Adipocyte (in vitro differentiated cells): ENCODE measurements at regions not wholly inside any gene's neighbourhood (a gene's known extent, or its start where the extent isn't known, plus 50 kb on each side); places are given as distances from the start of the nearest gene placed in this dataset.
"Not testable (repeated sequence)": the region's sequence is repeated elsewhere in the genome, so short reads cannot be mapped to it uniquely, and the experiment has no call there.

Source experiments
- DNase-seq: peaks from one replicate; pipeline ENCODE4 v3.0.0-alpha.2; 2015; ENCODE audit warnings: low read depth
- H3K27me3 ChIP-seq: replicated peaks from 2 replicates; pipeline ENCODE4 v1.7.0; 2013; ENCODE audit warnings: mild to moderate bottlenecking, low read length, moderate library complexity; ENCODE audit not compliant: control insufficient read depth, insufficient read depth
- H3K36me3 ChIP-seq: 2 replicates; pipeline ENCODE4 v1.7.0; 2013; ENCODE audit warnings: low read length, mild to moderate bottlenecking, moderate library complexity; ENCODE audit not compliant: control insufficient read depth, insufficient read depth, severe bottlenecking
- H3K4me1 ChIP-seq: 2 replicates; pipeline ENCODE4 v1.7.0; 2013; ENCODE audit warnings: mild to moderate bottlenecking, low read length, moderate library complexity; ENCODE audit not compliant: control insufficient read depth, insufficient read depth
- H3K4me3 ChIP-seq: 2 replicates; pipeline ENCODE4 v1.7.0; 2013; ENCODE audit warnings: mild to moderate bottlenecking, low read length, moderate library complexity
- H3K9ac ChIP-seq: 2 replicates; pipeline ENCODE4 v1.7.0; 2013; ENCODE audit warnings: mild to moderate bottlenecking, low read length, moderate library complexity
- H3K9me3 ChIP-seq: 2 replicates; pipeline ENCODE4 v1.7.0; 2013; ENCODE audit warnings: mild to moderate bottlenecking, low read length, moderate library complexity; ENCODE audit not compliant: control insufficient read depth

GRCh38 chr14:56990991-56991627 is 180.8 kb upstream of the OTX2 start:
- H3K9me3 ChIP-seq, H3K4me1 ChIP-seq, H3K36me3 ChIP-seq, H3K9ac ChIP-seq, DNase-seq, H3K27me3 ChIP-seq, H3K4me3 ChIP-seq: not testable (repeated sequence)

DNA sequence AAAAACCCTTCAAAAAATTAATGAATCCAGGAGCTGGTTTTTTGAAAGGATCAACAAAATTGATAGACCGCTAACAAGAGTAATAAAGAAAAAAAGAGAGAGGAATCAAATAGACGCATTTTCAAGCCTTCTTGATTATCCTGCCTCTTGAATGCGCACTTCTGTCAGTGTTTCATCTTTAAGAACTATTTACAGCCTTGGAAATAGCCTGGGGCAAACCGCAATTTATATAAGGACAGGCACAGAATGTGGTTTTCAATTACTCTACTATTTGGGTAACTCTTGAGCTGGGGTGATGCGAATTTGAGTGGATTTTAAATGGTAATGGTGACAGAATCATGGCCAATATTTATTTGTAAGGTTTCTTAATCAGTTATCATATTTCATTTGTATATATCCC is 179.1 kb upstream of the OTX2 start:
- no peaks in the 10 kb centered on the region for H3K36me3 ChIP-seq
- no peak overlapping the region for H3K9ac ChIP-seq
- no peaks in the 10 kb centered on the region for H3K27me3 ChIP-seq
- H3K4me1 ChIP-seq = no peaks in the 10 kb centered on the region
- H3K4me3 ChIP-seq = no peak overlapping the region
- no peak for DNase-seq
- H3K9me3 ChIP-seq = no peaks in the 10 kb centered on the region

DNA sequence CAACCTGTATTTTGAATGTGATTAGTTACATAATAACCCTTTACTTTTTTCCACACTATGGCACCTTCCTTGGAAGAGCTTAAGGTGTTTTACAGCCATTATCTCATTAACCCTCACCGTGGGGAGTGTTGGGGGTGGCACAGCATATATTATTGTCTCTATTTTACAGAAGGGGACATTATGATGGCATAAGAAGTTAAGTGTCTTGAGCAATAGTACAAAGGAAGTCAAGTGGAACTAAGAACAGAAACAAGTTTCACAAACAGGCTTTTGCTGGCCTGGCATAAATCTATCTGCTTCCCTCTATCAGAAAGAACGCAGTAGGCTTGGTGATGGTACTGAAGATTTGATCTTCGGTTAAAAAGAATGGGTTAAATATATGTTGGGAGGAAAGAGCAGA is 169.7 kb upstream of the OTX2 start:
- no peak overlapping the region for H3K4me3 ChIP-seq
- DNase-seq = no peak
- no peaks in the 10 kb centered on the region for H3K27me3 ChIP-seq
- H3K9me3 ChIP-seq = no peaks in the 10 kb centered on the region
- no peak overlapping the region for H3K9ac ChIP-seq
- peaks cover 5% of the 10 kb centered on the region for H3K4me1 ChIP-seq
- no peaks in the 10 kb centered on the region for H3K36me3 ChIP-seq

DNA sequence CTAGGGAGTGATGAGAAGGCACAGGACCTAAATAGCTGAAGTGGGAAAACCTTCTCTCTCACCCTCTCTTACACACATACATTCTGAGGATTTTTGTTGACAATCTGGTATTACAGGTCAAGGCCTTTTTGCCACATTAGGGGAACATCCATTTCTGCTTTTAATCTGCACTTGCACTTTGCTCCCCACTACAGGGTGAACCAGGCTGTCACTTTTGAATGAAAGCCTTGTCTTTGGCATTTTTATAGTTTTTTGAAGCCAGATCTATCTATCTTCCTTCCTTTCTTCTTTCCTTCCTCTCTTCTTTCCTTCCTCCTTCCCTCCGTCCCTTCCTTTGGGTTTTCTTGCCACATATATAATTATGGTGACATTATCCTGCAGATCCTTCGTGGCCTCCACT is 165.9 kb upstream of the OTX2 start:
- Histone ChIP-seq H3K4me3 (no peak overlapping the region), H3K27me3 (no peaks in the 10 kb centered on the region), H3K9me3 (no peaks in the 10 kb centered on the region), H3K9ac (no peak overlapping the region), H3K4me1 (peaks cover 5% of the 10 kb centered on the region), H3K36me3 (no peaks in the 10 kb centered on the region)
- DNase-seq = no peak

DNA sequence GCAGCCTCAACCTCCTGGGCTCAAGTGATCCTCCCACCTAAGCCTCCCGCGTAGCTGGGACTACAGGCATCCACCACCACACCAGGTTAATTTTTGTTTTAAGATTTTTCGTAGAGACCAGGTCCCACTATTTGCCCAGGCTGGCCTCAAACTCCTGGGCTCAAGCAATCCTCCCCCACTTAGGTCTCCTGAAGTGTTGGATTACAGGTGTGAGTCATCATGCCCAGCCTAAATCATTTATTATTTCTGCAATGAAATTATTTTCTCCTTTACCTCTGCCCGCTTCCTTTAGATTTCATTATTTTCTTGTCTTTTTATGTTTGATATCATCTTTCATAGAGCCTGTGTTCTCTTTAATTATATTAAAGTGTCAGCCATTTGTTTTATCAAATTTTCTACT is 165.2 kb upstream of the OTX2 start:
- Histone ChIP-seq H3K9ac (no peak overlapping the region), H3K4me3 (no peak overlapping the region), H3K36me3 (no peaks in the 10 kb centered on the region), H3K27me3 (no peaks in the 10 kb centered on the region), H3K4me1 (peaks cover 3% of the 10 kb centered on the region), H3K9me3 (no peaks in the 10 kb centered on the region)
- no peak for DNase-seq

DNA sequence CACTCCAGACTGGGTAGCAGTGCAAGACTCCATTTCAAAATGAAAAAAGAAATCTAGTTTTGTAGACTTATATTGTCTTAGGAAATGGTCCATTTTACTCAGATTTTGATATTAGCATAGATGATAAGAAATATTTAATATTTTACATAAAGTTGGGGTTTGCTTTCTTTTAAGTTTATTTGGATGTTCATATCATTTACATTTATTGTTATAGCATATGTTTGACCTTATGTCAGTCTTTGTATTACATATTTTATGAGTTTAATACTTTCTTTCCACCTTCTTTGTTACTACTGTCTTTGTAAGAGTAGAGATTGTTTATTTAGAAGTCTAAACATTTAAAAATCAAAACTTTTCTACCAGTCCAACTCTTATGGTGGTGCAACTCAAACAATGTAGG is 162.7 kb upstream of the OTX2 start:
- no peak overlapping the region for H3K4me3 ChIP-seq
- DNase-seq = no peak
- no peaks in the 10 kb centered on the region for H3K9me3 ChIP-seq
- no peaks in the 10 kb centered on the region for H3K36me3 ChIP-seq
- no peaks in the 10 kb centered on the region for H3K4me1 ChIP-seq
- no peaks in the 10 kb centered on the region for H3K27me3 ChIP-seq
- no peak overlapping the region for H3K9ac ChIP-seq

- Histone ChIP-seq H3K4me3 (no peak overlapping the region), H3K9ac (no peak overlapping the region), H3K36me3 (no peaks in the 10 kb centered on the region), H3K4me1 (no peaks in the 10 kb centered on the region), H3K9me3 (no peaks in the 10 kb centered on the region), H3K27me3 (no peaks in the 10 kb centered on the region)
- DNase-seq = no peak
Observed at GRCh38 chr14:56964895-56965294, 154.6 kb upstream of the OTX2 start.

GRCh38 chr14:56963381-56963780 is 153.1 kb upstream of the OTX2 start:
- H3K9me3 ChIP-seq = no peaks in the 10 kb centered on the region
- no peak for DNase-seq
- H3K36me3 ChIP-seq = no peaks in the 10 kb centered on the region

GRCh38 chr14:56962444-56963080 is 152.3 kb upstream of the OTX2 start:
- Histone ChIP-seq H3K4me1 (no peaks in the 10 kb centered on the region), H3K4me3 (no peak overlapping the region), H3K27me3 (no peaks in the 10 kb centered on the region), H3K9me3 (no peaks in the 10 kb centered on the region), H3K36me3 (no peaks in the 10 kb centered on the region), H3K9ac (no peak overlapping the region)
- no peak for DNase-seq

More at GRCh38 chr14:56963381-56963780, 153.1 kb upstream of the OTX2 start:
- H3K4me1 ChIP-seq = no peaks in the 10 kb centered on the region
- no peak overlapping the region for H3K4me3 ChIP-seq
- H3K27me3 ChIP-seq = no peaks in the 10 kb centered on the region
- no peak overlapping the region for H3K9ac ChIP-seq

DNA sequence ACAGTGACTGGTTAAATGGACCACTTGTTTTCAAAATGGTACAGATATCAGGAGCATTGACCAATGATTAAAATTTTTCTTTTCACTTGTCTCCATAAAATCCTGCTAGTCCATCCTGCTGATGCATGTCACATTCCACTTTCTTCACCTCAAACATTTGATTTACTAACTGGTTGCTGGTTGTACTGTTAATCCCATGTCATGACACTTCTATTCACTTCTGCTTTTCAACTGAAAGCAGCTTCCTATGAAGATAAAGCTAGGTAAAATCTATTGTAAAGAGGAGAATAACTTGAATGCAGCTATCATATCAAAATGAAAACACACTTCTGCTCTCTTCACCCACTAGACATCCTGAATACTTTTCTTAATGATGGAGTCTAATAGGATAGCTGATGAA is 149.6 kb upstream of the OTX2 start:
- Histone ChIP-seq H3K36me3 (no peaks in the 10 kb centered on the region), H3K4me1 (no peaks in the 10 kb centered on the region), H3K4me3 (no peak overlapping the region), H3K9me3 (no peaks in the 10 kb centered on the region), H3K9ac (no peak overlapping the region), H3K27me3 (peaks cover 5% of the 10 kb centered on the region)
- no peak for DNase-seq

- H3K4me1 ChIP-seq = no peaks in the 10 kb centered on the region
- DNase-seq = no peak
- H3K4me3 ChIP-seq = no peak overlapping the region
- no peaks in the 10 kb centered on the region for H3K36me3 ChIP-seq
- H3K27me3 ChIP-seq = peaks cover 5% of the 10 kb centered on the region
- H3K9ac ChIP-seq = no peak overlapping the region
- no peaks in the 10 kb centered on the region for H3K9me3 ChIP-seq
Observed at GRCh38 chr14:56959121-56959520, 148.8 kb upstream of the OTX2 start.

- Histone ChIP-seq H3K9ac (no peak overlapping the region), H3K9me3 (no peaks in the 10 kb centered on the region), H3K36me3 (no peaks in the 10 kb centered on the region), H3K4me3 (no peak overlapping the region), H3K4me1 (no peaks in the 10 kb centered on the region), H3K27me3 (peaks cover 8% of the 10 kb centered on the region)
- DNase-seq = no peak
Observed at GRCh38 chr14:56956182-56956581, 145.9 kb upstream of the OTX2 start.
